GM12874 (cell line): ENCODE measurements at regions not wholly inside any gene's neighbourhood (a gene's known extent, or its start where the extent isn't known, plus 50 kb on each side); places are given as distances from the start of the nearest gene placed in this dataset.

ENCODE experiments used
- CTCF ChIP-seq: IDR thresholded peaks from 2 replicates; pipeline ENCODE4 v1.5.1; 2011; ENCODE audit warnings: low read depth, mild to moderate bottlenecking, control low read depth, low read length, moderate library complexity; ENCODE audit not compliant: insufficient read depth

- TF ChIP-seq CTCF = no peak
Measured at GRCh38 chr6:21906826-21907225, 313.3 kb downstream of the SOX4 start.

DNA sequence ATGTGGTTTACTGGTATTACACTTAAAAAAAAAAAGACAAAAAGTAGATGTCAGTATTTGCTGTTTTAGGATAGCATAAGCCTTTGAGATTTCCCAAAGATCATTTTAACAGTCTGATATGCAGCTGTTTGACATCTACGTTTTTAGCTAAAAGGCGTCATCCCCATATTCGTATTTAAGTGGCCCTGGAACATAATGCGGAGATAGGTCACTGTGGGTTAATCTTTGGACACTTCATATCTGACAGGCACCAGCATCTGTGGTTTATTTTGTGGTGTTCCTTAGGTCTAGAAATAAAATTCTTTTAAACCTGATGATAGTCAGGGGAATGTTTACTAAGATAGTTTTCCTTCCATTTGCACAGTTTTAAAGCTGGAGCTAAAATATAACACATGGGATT lies 313.7 kb downstream of the SOX4 start:
- no peak for TF ChIP-seq CTCF

- no peak for TF ChIP-seq CTCF
Measured at GRCh38 chr6:21908161-21908848, 314.8 kb downstream of the SOX4 start.

- no peak for TF ChIP-seq CTCF
Measured at GRCh38 chr6:21909321-21909720, 315.8 kb downstream of the SOX4 start.

DNA sequence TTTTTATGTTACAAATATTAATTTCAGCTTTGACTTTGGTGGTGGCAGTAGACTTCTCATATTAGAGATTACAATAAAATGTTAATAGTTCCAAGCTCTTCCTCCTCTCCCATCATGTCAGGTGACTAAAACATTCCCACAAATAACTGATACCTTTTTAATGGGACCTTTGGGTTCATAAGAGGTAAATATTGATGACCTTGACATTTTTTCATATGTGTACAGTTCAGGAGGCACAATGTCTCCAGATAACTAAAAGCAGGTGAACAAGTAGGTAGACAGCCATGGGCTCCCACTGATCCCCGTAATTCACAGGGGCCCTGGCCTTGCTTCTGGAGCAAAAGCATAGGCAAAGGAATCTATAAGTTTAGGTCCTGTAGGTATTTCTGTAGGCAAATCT lies 317.7 kb downstream of the SOX4 start:
- TF ChIP-seq CTCF = no peak

- TF ChIP-seq CTCF = no peak
Measured at GRCh38 chr6:21912151-21912832, 318.7 kb downstream of the SOX4 start.

DNA sequence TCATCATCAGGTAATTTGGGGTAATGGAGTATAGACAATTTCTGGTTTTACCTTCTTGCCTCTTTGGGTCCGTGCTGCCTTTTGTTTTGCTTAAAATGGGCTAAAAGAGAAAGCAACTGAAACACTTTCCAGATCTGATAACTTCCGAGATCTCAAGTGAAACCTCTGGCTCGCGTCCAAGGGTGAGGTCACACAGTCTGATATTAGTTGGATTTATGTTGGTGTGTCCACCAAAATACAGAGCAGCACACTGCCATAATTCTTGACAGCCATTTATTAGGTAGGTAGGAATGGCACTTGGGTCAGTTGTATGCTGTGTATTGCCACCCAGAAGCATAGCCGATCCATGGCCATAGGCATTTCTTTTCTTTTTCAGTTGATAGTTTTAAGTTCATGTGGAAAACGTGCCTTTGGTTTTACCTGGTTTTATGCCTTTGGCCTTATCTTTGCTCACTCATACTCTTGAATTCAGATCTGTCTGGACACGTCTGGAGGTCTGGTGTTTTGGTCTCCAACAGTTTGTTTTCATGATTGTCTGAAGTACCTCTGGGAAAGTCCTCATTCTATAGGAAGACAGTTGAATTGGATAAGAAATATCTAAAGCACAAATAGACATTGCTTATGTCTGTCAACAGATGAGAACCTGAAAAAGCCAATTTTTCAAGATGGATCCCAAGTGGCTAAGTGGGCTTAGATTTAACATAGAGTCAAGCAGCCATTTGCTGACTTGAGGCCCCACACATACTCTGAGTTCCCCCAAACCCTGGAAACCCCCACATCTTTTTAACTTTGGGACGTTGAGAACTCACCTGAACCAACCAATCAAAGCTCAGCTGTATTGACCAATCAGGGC lies 320.8 kb downstream of the SOX4 start:
- no peak for TF ChIP-seq CTCF
